GM19240 (cell line): ENCODE measurements at regions not wholly inside any gene's neighbourhood (a gene's known extent, or its start where the extent isn't known, plus 50 kb on each side); places are given as distances from the start of the nearest gene placed in this dataset.
"Not testable (repeated sequence)": the region's sequence is repeated elsewhere in the genome, so short reads cannot be mapped to it uniquely, and the experiment has no call there.

Experiments used
- DNase-seq: peaks from one replicate; pipeline ENCODE4 v3.0.0; 2011; ENCODE audit warnings: low spot score; ENCODE audit not compliant: insufficient read length

DNA sequence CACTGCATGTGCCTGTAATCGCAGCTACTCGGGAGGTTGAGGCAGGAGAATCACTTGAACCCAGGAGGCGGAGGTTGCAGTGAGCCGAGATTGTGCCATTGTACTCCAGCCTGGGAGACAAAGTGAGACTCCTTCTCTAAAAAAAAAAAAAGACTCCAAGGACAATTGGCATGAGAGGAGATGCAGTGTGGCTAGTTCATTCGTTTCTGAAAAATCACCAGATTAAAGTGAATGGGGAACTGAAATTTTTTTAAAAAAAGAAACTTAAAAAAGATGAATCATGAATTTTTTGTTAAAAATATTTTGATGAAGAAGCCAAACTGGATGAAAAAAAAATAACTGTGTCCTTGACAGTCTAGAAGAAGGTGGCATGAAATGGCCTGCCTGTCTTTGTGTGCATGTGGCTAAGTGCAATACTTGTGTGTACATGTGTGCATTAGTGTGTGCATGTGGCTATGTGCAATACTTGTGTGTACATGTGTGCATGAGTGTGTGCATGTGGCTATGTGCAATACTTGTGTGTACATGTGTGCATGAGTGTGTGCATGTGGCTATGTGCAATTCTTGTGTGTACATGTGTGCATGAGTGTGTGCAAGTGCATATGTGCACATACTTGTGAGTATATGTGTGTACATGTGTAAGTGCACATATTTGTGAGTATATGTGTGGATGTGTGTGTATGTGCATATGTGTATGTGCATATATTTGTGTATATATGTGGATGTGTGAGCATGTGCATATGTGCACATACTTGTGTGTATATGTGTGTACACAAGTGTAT is 391.7 kb upstream of the KLF6 start:
- no peak for DNase-seq

DNA sequence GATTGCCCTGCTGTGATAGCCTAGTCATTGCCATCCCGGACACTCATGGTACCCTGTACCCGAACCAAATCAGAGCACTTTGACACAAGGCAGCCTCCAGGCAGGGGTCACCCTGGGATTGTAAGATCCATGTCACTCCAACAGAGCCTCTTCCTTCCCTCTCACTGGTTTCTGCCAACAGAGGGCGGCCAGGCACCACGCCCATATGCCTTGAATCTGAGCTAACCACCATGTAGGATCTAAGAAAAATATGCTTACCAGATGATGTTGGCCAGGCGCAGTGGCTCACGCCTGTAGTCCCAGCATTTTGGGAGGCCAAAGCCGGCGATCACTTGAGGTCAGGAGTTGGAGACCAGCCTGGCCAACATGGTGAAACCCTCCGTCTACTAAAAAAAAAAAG is 389.2 kb upstream of the KLF6 start:
- no peak for DNase-seq

DNA sequence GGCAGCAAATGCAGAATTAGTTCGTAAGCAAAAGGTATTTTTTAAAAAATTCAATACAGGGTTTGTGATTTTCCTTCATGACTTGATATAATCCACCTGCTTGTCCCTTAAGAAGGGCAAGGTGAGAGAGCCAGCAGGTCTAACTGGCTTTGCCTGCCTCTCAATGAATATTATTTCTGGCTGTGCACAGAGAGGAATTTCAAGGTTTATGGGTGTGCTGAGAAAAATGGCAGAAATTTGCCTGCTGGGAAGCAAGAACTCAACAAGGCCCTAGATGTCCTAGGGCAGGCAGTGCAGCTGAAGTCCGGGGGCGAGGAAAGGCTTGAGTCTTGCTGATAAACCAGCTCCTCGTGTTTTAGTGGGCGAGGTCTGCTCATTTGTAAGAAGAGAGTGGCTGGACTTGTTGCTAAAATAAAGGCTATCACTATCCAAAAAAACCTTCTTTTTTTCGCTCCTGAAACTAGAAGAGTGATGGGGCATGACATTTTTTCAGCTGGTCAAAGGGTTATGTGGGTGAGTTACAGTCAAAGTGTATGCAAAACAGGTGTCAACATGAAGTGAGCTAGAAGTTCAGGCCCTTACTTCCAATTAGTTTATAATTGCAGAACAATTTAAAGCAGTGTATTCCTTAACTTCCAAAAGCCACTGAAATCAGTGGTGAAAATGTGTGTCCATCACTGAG is 385.8 kb upstream of the KLF6 start:
- DNase-seq: no peak

DNA sequence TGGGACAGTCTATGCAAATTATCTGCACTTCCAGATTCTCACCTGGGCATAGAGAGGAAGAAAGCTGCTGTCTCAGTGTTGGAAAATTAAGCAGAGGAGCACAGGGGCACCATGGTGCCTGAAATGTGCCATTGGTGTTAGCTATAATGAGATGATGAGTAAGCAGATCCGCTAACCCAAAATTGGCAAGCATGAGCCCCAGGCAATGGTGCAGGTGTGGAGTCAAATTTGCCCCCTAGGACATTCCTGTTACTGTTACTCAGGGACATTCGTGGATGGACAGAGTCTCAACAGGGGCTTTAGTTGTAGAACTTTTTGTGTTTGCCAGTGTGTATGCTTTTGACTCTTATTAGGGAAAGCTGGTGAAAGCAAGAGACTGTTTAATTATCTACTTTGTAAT is 385.2 kb upstream of the KLF6 start:
- no peak for DNase-seq

DNA sequence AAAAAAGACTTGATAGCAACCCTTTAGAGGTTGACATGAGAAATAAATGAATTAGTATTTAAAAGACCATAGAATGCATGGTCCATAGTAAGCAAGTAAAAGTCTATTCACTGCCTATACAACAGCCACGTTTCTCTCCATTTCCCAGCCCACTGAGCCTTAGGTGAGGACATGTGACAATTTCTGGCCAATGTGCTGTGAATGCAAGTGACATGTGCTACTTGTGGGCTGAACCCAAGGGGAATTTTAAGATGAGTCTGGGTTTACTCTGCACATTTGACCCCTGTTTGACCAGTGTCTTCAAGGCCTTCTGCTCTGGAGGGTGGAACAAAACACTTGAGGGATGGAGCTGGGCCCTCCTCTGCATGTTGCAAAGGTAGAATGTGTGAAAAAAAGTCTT is 384.4 kb upstream of the KLF6 start:
- no peak for DNase-seq

DNA sequence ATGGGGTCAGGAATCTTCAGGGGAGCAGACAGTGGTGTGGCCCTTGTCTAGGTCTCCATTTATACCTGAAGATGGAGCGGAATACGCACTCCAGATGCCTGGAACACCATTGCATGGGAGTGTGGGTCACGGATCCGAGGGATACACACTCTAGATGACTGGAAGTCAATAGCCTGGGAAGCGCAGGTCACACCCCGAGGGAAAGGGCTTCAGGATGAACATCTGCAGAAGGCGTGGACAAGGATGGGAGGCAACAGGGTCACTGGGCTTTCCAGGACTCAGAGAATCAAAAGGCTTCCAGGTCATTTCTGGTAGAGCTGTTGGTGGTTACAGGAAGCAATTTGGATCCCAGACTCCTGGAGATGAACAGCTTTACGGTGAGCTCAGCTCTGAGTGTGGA is 382.2 kb upstream of the KLF6 start:
- no peak for DNase-seq

DNA sequence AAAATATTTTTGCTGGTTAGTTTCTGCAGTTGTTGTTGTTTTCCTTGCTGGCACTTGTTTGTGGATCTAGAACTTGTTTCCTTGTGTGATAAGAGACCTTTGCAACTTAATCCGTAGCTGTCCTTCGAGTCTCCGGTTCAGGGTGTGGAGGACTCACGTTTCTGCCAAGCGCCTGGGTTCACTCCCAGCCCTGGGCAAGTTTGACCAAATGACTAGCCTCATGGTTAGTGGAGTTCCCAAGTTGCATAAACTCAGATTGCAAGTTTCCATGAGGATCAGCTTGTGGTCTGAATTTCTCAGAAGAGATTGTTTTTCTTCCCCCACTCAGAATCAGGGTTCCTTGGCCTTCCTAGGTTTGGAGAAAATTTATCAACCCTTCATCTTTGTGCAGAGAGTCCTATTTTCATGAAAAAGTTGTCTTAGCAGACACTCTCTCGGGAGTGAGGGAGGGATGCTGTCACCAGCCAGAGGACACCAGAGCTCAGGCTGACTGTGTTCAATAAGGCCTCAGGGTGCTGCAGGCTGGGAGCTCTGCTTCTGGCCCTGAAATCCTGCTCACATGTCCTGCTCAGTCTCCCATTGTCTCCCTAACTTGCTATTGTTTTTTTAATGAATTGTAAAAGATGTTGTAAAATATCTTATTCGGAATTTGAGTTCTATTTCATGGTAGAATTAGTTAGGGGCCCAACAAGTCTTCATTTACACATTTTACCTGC is 377.7 kb upstream of the KLF6 start:
- DNase-seq: no peak

DNA sequence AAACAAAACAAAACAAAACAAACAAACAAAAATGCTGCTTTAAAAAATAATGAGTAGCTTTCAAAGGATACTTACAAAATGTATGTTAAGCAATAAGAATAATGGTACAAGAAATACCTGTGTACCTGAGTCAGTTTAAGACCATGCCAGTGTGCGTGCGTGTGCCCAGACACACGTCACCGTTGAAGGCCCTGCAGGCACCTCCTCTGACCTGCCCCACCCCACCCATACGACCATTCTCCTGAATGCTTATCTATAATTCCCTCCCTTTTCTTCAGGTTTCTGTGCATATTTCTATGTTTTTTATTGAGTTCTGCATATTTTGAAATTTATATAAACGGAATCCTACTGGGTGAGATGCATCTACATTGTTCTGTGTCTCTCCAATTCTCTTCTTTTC is 374.2 kb upstream of the KLF6 start:
- no peak for DNase-seq

DNA sequence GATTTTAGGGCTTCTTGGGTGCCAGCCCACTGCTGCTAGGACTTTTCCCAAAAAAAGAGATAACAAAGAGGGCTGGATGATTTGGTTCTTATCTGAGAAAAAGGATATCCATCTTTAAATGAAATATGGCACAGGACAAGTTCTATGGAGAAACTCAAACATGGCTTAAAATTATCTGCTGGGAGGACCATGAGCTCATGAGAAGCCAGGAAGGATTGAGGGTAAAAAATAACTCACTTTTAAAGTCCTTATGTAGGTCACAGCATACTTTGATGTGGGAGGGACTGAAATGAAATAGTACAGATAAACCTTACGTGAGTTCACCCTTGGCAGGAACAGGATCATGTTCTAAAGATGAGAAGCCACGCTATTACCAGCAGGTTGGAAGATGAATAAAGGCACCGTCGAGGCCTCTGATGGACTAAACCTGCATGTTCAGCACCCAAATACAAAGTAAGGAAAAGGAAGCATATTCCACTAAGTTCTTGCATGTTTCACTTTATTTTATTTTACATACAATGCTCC is 369.2 kb upstream of the KLF6 start:
- no peak for DNase-seq

DNA sequence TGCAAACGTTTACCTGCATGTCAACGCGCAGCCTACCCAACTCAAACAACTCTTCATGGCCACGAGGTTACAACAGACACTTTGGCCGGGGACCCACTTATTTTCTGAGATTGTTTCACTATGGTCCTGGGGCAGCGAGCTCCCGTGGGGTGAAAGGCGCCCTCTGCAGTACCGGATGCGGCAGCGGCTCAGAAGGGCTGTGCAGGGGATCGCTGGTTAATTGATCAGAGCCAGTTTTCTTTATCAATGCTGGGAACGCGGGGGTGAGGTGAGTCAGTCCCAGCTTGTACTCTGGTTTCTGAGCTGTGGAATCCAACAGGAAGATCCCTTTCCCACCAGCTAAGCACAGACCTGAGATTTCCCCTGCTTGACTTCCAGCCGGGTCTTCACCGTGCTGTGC is 366.5 kb upstream of the KLF6 start:
- no peak for DNase-seq

DNA sequence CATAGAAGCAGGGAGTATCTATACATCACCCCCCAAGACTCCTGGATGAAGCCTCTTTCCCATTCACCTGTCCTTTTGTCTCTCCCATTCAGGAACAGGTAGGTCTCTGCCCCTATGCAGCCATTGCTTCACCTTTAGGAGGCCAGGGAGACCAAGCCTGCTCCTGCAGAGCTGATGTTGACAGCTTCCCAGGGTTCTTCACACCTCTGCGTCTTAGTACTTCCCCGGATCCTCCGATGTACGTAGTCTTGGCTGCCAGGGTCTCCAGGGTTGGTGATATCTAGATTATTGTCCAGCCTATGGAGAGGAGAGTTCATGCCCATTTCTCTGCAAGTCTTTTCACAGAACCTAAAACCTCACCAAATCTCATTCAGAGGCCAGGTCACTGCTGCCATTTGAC is 365.7 kb upstream of the KLF6 start:
- no peak for DNase-seq

DNA sequence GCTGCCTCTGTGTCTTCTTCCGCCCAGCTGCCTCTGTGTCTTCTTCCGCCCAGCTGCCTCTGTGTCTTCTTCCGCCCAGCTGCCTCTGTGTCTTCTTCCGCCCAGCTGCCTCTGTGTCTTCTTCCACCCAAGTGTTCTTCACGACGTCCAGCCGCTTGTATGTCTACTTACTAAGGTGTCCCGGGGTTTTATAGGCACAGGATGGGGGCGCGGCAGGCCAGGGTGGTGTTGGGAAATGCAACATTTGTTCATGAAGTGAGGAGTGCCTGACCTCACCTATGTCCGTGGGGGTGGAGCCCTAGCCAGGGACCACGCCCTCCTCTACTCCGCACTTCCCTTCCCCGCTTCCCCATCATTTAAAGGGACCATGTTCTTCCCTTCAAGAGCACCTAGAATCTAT is 364.5 kb upstream of the KLF6 start:
- not testable (repeated sequence) for DNase-seq

DNA sequence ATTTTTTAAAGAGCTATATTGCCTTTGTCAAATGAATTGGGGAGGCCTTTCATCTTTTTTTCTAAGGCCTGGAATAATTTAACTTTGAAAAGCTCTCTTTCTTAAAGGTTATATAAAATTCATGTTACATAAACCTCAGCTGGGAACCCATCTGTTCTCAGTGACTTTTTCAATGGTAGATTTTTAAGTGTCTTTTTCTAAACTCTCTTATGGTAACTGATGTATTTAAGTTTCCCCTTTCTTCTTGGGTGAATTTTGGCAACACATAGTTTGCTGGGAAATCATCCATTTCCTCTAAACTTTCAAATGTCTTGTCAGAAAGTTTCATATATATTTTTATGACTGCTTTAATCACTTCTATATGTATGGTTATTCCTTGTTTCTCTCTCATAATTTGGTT is 362.2 kb upstream of the KLF6 start:
- DNase-seq: no peak

DNA sequence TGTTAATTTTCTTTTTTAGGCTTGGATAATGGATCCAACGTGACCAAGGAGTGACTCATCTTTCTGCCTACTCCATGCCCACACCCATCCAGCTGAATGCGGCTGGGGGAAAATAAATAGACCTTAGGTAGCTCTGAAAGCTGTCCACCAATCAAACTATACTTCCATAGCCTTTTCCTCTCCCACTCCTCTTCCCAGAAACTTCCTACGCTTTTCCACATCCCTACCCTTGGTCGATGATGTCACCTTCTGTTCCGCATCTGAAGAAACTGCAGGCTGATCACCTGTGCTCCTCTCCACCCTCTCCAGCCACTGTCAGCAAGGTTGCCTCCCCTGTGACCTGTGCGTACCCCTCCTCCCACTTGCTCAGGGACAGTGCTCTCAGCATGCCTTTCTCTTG is 359.8 kb upstream of the KLF6 start:
- DNase-seq: no peak

DNA sequence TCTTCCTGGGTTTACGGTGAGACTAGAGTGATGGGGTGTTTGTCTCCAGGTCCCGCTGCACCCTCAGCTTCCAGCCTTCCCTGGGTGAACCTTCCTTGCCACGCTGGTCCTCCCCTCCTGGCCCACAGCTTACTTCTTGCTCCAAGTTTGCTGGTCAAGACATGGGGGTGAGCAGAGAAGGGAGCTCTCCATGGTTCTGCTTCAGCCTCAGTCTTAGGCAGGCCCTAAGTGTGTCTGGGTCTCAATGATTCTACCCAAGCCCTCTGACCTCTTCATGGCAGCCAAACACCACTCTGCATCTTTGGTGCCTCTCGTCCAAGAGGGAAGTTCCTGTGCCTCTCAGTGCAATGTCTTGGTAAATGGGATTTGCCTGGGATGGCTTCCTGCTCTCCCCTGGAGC is 356.5 kb upstream of the KLF6 start:
- no peak for DNase-seq

DNA sequence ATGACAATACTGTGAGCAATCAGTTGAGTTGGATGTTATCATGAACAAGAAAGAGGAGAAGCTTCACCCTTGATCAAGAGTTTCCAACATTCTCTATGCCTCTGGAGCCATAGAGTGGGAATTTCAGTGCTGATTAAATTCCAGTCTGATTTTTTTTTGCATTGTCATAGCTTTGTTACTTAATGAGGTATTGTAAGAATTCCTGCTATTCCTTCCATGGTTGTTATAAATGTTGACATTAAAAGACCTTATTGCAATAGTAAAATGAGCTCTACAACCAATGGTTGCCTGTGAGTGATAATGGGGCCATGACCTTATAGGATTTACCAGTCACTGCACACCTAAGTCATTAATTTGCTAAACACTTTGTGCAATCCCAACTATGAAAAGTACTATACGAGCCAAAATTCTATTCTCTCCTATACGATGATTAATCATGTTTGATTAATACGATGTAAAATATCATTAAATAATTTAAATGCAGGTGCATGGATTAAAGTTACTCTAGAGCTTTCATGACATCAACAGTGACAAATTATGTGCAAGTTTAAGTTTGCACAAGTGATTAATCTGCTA is 353.2 kb upstream of the KLF6 start:
- no peak for DNase-seq

DNA sequence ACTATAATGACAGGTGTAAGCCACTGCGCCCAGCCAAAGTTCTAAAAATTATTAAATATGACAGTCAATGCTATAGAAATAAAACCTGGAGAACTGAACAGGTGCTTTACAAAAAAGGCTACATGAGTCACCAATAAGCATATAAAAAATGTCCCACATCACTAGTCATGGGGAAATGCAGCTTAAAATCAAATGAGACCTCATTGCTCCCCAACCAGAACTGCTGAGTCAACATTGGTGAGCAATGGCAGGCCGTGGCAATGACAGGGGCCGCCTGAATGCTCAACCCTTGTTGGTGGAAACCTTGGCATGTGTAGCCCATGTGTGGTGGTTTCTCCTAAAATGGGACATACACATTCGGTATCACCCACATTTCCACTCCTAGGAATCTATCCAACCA is 352.3 kb upstream of the KLF6 start:
- no peak for DNase-seq

DNA sequence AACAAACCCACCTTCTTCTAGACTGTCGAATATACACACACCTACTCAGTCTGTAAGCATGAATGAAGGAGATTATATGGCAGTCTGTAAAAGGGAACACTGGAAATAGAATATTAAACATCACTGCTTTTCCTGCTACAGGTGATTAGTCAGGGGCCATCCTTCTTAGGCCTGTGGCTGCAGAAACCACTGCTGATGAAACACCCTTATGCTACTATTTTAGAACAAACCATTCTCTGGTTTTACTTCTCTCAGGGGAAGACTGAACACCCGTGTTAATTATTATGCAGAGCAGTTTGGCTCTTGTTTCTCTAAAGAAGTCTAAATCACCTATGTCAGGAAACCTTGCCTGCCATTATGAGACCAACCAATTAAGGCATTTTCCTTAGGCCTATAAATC is 351.1 kb upstream of the KLF6 start:
- DNase-seq: peak; percentile 16

DNA sequence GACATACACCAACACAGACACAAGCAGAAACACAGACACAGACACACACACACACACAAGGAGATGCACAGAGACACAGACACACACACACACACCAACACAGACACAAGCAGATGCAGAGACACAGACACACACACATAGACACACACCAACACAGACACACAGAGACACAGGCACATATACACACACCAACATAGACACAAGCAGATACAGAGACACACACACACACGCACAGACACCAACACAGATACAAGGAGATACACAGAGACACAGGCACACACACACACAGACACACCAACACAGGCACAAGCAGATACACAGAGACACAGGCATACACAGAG is 347.2 kb upstream of the KLF6 start:
- DNase-seq: no peak

DNA sequence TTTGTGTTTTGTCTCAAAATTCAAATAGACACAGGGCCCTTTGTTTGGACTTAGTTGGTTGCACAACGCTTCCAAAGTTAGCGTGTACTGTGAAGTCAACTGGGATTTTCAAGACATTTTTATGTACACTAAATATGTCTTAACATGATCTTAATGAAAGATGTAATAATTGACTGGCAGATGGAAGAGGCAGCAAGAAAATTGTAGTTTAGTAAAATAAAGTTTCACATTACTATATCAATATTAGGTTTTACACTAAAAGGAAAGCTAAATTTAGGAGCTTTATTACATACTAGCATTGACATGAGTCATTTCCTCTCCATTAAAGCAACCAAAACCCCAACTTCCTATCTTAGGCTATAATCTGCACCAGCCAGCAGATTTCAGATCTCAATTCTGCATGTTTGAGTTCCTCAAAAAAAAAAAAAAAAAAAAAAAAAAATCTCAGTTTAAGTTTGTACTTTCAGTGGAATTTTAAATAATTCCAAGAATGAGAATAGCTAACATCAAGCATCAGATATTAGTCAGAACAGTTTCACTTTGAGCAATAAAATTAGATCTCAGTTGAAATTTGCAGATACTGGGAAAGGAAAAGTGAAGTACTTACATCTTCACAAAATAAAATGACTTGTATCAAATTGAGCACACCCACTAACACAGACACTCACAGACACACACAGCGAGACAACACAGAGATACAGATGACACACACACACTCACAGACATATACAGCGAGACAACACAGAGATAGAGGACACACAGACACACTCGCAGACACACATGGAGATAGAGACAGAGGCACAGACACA is 346.6 kb upstream of the KLF6 start:
- DNase-seq: no peak

DNA sequence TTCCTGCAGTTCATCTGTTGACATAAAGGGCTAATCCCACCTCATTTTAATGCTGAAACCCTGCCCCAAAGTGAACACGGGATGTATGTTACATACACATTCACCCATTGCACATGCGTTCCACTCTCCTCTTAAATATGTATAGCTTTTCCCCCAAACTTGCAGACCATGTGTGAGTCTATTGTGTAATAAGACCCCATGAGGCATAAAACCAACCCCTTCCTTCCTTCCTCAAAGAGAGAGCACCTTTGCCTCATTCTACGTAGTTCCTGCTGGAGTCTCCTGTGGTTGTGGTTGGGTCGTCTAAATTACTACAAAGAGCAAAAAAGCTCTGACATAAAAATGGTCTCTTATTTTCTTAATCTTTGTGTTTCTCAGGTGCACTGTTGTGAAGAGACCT is 345.7 kb upstream of the KLF6 start:
- DNase-seq: no peak
